Hematopoietic multipotent progenitor cell treated with erythropoietin and hydrocortisone succinate and interleukin-3 and kit ligand, for 15 days (in vitro differentiated cells): ENCODE measurements at regions not wholly inside any gene's neighbourhood (a gene's known extent, or its start where the extent isn't known, plus 50 kb on each side); places are given as distances from the start of the nearest gene placed in this dataset.
"Not testable (repeated sequence)": the region's sequence is repeated elsewhere in the genome, so short reads cannot be mapped to it uniquely, and the experiment has no call there.

Experiments
- DNase-seq: peaks from one replicate; pipeline ENCODE4 v3.0.0-alpha.2; 2015; ENCODE audit warnings: low spot score

DNA sequence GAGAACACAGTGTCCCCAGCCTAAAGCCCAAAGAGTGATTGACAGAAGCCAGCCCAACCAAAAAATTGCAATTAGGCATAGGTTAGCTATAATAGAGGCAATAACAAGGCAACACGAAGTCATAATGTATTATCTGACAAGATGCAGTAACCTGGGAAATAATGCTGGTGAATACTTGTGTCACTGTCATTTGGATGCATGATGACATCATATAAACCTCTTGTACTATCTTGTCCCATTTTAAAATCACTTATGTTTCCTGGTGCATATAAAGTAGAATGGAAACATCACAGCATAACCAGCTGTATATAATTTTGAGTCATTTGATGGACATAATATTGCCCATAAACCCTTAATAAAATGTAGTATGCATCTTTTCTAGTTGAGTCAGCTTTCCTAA, 1138.3 kb upstream of the LRRTM3 start:
- no peak for DNase-seq

- DNase-seq: no peak
Measured at GRCh38 chr10:65788271-65788670, 1137.6 kb upstream of the LRRTM3 start.

DNA sequence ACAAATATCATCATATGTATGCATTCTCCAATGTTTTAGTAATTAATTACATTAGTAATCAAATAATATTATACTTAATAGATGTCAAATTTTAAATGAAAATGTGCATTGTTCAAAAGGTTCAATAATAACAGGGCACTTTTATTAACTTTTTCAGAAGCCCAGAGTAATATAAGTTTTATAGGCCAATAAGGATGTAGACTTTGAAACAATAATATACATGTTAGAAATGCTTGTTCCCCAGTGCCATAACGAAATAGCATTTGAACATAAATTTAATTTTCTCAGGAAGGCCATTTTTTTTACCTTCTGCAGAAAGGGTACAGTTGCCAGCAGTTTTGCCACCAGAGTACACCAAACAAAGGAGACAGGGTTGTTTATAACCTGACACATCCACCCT, 1133.9 kb upstream of the LRRTM3 start:
- no peak for DNase-seq

DNA sequence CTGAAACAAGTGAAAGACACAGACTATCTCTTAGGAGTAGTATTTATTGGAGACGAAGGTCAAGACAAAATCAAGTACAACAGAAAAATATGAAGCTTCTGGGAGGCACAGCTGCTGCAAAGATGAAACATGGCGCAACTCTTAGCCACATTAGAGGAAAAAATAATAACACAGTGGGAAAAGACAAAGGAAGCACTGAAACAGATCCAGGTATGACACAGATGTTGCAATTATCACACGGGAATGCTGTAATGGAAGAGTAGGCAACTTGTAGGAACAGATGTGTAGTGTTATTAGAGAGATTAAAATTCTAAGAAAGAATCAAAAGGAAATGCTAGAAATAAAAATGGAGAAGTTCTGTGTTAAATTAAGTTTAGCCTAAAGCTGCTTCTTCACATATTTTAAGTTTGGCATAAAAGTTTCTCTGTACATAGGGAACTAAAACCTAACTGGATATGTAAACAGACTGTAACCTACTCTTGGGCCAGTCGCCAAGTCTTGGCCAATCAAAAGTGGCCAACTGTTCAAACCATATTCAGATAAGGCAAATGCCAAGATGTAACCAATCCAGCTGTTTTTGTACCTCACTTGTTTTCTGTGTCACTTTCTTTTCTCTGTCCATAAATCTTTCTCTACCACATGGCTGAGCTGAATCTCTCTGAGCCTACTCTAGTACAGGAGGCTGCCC, 1132.0 kb upstream of the LRRTM3 start:
- DNase-seq: no peak

GRCh38 chr10:65794861-65795260, 1131.0 kb upstream of the LRRTM3 start:
- DNase-seq: not testable (repeated sequence)

GRCh38 chr10:65796472-65796871, 1129.4 kb upstream of the LRRTM3 start:
- DNase-seq: no peak

- no peak for DNase-seq
Measured at GRCh38 chr10:65798133-65798532, 1127.7 kb upstream of the LRRTM3 start.

- no peak for DNase-seq
Measured at GRCh38 chr10:65802391-65802790, 1123.4 kb upstream of the LRRTM3 start.

- no peak for DNase-seq
Measured at GRCh38 chr10:65805511-65805910, 1120.3 kb upstream of the LRRTM3 start.

- no peak for DNase-seq
Measured at GRCh38 chr10:65805993-65806392, 1119.8 kb upstream of the LRRTM3 start.

- no peak for DNase-seq
Measured at GRCh38 chr10:65808687-65809333, 1117.0 kb upstream of the LRRTM3 start.

DNA sequence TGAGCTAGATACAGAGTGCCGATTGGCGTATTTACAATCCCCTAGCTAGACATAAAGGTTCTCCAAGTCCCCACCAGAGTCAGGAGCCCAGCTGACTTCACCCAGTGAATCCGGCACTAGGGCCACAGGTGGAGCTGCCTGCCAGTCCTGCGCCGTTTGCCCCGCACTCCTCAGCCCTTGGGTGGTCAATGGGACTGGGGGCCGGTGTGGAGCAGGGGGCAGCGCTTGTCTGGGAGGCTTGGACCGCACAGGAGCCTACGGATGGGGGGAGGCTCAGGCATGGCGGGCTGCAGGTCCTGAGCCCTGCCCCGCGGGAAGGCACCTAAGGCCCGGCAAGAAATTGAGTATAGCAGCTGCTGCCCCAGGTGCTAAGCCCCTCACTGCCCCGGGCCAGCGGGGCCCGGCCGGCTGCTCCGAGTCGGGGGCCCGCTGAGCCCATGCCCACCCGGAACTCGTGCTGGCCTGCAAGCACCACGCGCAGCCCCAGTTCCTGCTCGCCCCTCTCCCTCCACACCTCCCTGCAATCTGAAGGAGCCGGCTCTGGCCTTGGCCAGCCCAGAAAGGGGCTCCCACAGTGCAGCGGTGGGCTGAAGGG, 1113.8 kb upstream of the LRRTM3 start:
- no peak for DNase-seq

DNA sequence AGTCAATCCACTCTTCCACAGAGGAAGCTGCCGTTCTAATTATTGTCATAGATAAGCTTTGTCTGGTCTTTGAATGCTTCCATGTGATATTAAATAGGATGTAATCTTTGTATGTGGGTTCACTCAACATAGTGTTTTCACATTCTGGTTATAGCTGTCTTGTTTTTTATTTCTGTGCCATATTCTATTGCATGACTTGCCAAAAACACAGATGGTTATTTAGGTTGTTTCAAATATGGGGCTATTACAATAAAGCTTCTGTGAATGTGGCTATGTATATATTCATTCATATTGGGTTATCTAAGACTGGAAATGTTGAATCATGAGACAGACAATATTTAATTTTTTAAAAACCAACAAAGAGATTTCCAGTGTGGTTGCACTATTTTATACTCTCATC, 1109.3 kb upstream of the LRRTM3 start:
- DNase-seq: no peak

GRCh38 chr10:65818990-65819389, 1106.8 kb upstream of the LRRTM3 start:
- DNase-seq: no peak

DNA sequence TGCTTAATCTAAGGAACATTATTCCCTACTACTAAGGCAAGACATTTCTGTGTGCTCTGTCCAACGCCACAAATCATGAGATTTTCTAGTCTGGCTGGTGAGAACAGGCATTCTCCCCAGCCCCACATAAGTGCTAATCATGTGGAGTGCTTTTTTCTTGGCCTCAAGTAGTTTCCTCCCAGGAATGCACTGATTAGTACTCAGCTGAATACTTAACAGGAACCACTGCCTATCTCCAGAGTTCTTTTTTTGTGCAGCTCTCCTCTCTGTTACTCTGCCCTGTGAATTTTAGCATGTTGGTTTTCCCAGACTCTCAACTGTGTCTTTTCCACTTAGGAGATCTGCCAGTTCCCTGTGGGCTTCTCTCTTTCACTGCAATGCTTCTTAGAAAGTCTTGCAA, 1098.5 kb upstream of the LRRTM3 start:
- DNase-seq: no peak

DNA sequence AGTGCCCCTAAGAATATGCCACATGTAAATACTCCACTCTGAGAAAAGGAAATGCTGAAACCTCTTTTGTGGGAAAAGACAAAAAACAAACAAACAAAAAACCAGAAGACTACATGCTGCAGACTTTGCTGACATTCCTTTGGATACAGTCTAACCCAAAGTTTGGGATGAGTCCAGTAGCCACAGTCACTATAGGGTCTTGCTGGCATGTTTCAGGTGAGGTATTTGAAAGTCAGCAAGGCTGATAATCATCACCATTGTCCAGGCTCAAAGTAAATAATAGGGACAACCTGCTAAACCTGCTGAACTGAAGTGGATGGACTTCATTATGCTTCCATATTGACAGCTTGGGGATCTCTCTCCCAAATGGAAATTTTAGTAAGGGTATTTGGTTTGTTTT, 1087.0 kb upstream of the LRRTM3 start:
- no peak for DNase-seq

- no peak for DNase-seq
Measured at GRCh38 chr10:65843203-65843602, 1082.6 kb upstream of the LRRTM3 start.

GRCh38 chr10:65845916-65846315, 1079.9 kb upstream of the LRRTM3 start:
- DNase-seq: no peak

- no peak for DNase-seq
Measured at GRCh38 chr10:65846541-65846940, 1079.3 kb upstream of the LRRTM3 start.

DNA sequence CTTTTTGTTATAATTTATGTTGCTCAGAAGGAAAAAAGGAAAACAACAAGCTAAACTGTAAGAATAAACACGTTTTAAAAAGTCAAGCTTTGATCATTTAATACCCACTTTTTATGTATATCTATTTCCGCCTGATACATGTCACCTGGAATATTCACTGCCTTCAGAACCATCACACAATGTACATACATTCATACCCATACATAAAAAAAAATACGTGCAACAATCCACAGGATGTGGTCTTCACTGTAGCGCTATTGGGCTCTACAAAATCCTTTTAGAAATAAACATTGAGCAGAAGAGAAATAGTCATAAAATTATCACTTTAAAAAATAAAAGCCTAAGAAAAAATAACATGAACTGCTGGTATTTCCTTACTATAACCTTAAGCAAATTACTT, 1078.9 kb upstream of the LRRTM3 start:
- DNase-seq: no peak

DNA sequence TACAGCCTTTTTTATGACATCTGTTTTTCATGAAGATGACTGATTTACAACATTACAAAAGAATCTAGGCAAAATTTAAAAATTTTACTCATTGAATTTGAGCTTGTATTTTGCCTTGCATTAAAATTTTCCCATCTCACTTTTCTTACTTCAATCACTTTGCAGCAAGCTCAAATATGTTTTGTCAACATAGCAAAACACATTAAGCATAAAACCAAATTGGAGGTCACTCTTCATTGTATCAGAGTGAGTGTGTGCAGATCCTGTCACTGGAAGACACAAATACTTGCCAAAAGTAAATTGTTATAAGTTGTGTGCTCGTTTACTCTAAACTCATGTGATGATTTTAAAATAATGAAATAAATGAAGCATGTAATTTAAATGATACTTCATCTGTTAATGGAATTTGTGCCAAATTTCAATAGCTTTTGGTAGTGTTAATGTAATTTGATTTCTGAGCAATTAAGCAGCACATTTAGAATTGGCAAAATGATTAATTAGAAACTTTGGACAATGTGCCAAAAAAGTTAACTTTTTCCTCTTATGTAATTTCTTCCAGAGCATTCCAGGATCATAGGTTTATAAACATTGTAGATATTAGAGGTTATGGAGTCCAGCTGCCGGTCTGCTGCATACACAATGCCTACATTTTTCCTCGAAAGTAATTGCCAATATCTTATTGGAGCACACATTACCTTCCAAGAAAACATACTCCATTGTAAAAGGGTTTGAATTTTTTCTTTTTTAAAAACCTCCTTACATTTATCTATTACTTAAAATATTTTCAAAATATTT, 1078.2 kb upstream of the LRRTM3 start:
- DNase-seq: no peak

GRCh38 chr10:65858841-65859240, 1067.0 kb upstream of the LRRTM3 start:
- DNase-seq: no peak

DNA sequence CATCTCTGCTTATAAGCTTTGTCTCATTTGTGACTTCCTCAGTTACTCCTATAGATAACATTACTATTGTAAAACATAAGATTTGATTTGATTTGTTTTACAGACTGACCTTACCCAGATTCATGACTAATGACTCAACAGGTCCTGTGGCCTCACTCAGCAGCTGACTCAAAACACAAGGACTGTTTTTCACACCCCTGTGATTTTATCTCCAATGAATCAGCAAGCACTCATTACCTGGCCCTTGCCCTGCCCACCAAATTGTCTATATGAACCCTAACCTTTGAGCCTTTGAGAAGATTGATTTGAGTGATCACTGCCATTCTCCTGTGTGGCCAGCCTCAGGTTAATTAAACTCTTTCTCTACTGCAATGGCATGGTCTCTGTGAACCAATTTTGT, 1064.6 kb upstream of the LRRTM3 start:
- DNase-seq: no peak
